ENCODE measurements at regions not wholly inside any gene's neighbourhood (a gene's known extent, or its start where the extent isn't known, plus 50 kb on each side); places are given as distances from the start of the nearest gene placed in this dataset.

GRCh38 chr18:57921708-57922107, 118.6 kb upstream of the ATP8B1 start:
- WGBS (ENCODE audit: insufficient coverage) = 92% methylated on average over 2 of the region's 4 CpGs
- peaks cover 1 to 6% (median 2%) of the 10 kb centered on the region in 3 donors for H3K27me3 Mint-ChIP-seq (ENCODE audit: low read depth in 3 of 3)
- H3K27ac Mint-ChIP-seq = no peak overlapping the region
- Histone ChIP-seq H2AFZ (ENCODE audit: insufficient read depth, low read depth, low read length, poor library complexity, severe bottlenecking) (no peak overlapping the region), H3K4me3 (replicated peaks in 1 of 3; ENCODE audit: low read depth in 2 of 3, low read length in 3 of 3) (no peak overlapping the region), H3K27me3 (ENCODE audit: control insufficient read depth in 2 of 2, insufficient read depth in 2 of 2, low read length in 2 of 2) (no peaks in the 10 kb centered on the region), H3K9ac (ENCODE audit: insufficient read depth, low read length, poor library complexity, severe bottlenecking) (no peak overlapping the region), H3K9me3 (replicated peaks in 1 of 2; ENCODE audit: control insufficient read depth in 1 of 2, insufficient read depth in 1 of 2, low read length in 2 of 2) (no peaks in the 10 kb centered on the region), H3K27ac (ENCODE audit: low read depth in 1 of 2, low read length in 2 of 2) (no peak overlapping the region), H3K4me1 (ENCODE audit: control insufficient read depth in 1 of 2, insufficient read depth in 2 of 2, low read length in 2 of 2) (peaks cover 0 to 1% of the 10 kb centered on the region in 2 donors), H3K79me2 (ENCODE audit: insufficient read depth, low read length) (no peaks in the 10 kb centered on the region), H4K20me1 (ENCODE audit: insufficient read depth, low read length) (no peaks in the 10 kb centered on the region), H3K36me3 (replicated peaks in 1 of 2; ENCODE audit: control insufficient read depth in 1 of 2, insufficient read depth in 2 of 2, low read length in 2 of 2) (no peaks in the 10 kb centered on the region), H3K4me2 (replicated peaks; ENCODE audit: extremely low read depth, low read length, poor library complexity, severe bottlenecking) (no peak overlapping the region)
- intact Hi-C loops (cut with micrococcal nuclease) = no loop called here
- H3K9me3 Mint-ChIP-seq = peaks cover 0 to 5% (median 1%) of the 10 kb centered on the region in 7 donors
- H3K36me3 Mint-ChIP-seq = no peaks in the 10 kb centered on the region
- peak; percentile 9 to 40 (median 11) for DNase-seq
- TF ChIP-seq CTCF (IDR thresholded peaks at IDR 0.05) = no peak
- H3K4me3 Mint-ChIP-seq = no peak overlapping the region
- H3K4me1 Mint-ChIP-seq = peaks cover 7% of the 10 kb centered on the region

GRCh38 chr18:57920036-57920435, 116.9 kb upstream of the ATP8B1 start:
- H3K36me3 Mint-ChIP-seq = no peaks in the 10 kb centered on the region
- 100% methylated on average over 1 of the region's 1 CpG for WGBS (ENCODE audit: insufficient coverage)
- Histone ChIP-seq H3K79me2 (ENCODE audit: insufficient read depth, low read length) (no peaks in the 10 kb centered on the region), H3K4me3 (replicated peaks in 1 of 3; ENCODE audit: low read depth in 2 of 3, low read length in 3 of 3) (no peak overlapping the region), H3K27ac (ENCODE audit: low read depth in 1 of 2, low read length in 2 of 2) (no peak overlapping the region), H2AFZ (ENCODE audit: insufficient read depth, low read depth, low read length, poor library complexity, severe bottlenecking) (no peak overlapping the region), H3K36me3 (replicated peaks in 1 of 2; ENCODE audit: control insufficient read depth in 1 of 2, insufficient read depth in 2 of 2, low read length in 2 of 2) (no peaks in the 10 kb centered on the region), H3K4me1 (ENCODE audit: control insufficient read depth in 1 of 2, insufficient read depth in 2 of 2, low read length in 2 of 2) (peaks cover 0 to 8% of the 10 kb centered on the region in 2 donors), H3K9ac (ENCODE audit: insufficient read depth, low read length, poor library complexity, severe bottlenecking) (no peak overlapping the region), H3K9me3 (replicated peaks in 1 of 2; ENCODE audit: control insufficient read depth in 1 of 2, insufficient read depth in 1 of 2, low read length in 2 of 2) (no peaks in the 10 kb centered on the region), H3K27me3 (ENCODE audit: control insufficient read depth in 2 of 2, insufficient read depth in 2 of 2, low read length in 2 of 2) (no peaks in the 10 kb centered on the region), H4K20me1 (ENCODE audit: insufficient read depth, low read length) (no peaks in the 10 kb centered on the region), H3K4me2 (replicated peaks; ENCODE audit: extremely low read depth, low read length, poor library complexity, severe bottlenecking) (no peak overlapping the region)
- H3K4me1 Mint-ChIP-seq = peaks cover 12% of the 10 kb centered on the region
- peaks cover 1 to 6% (median 2%) of the 10 kb centered on the region in 3 donors for H3K27me3 Mint-ChIP-seq (ENCODE audit: low read depth in 3 of 3)
- intact Hi-C loops (cut with micrococcal nuclease) = no loop called here
- H3K9me3 Mint-ChIP-seq = peaks cover 0 to 10% (median 6%) of the 10 kb centered on the region in 7 donors
- TF ChIP-seq CTCF (IDR thresholded peaks at IDR 0.05) = no peak
- no peak overlapping the region for H3K27ac Mint-ChIP-seq
- H3K4me3 Mint-ChIP-seq = no peak overlapping the region
- DNase-seq = no peak
